PC-9 (cell line): ENCODE measurements at regions not wholly inside any gene's neighbourhood (a gene's known extent, or its start where the extent isn't known, plus 50 kb on each side); places are given as distances from the start of the nearest gene placed in this dataset.

ENCODE experiments used
- BruUV-seq: library from RNA; stranded (reverse); fragments of 400-500 nt; replicated peaks from 2 replicates; lab custom pipeline; 2021; lab: Mats Ljungman, UMichigan
- CTCF ChIA-PET: fragments of 300-600 bp; sonication (Branson Sonifier 250); formaldehyde crosslinking; loops from one replicate; lab custom pipeline; 2022; ENCODE audit warnings: antibody characterized with exemption; lab: Charles Lee
- POLR2A ChIA-PET: fragments of 300-600 bp; sonication (Branson Sonifier 250); formaldehyde crosslinking; loops from one replicate; lab custom pipeline; 2022; ENCODE audit warnings: antibody characterized with exemption; ENCODE audit not compliant: unreplicated experiment; lab: Charles Lee
- DNase-seq, 2 experiments: peaks; one replicate each; pipeline versions ENCODE4 v3.0.0 to v3.0.0-alpha.2; 2015 to 2022; ENCODE audit warnings: mixed read lengths in 1 of 2
- H2AFZ ChIP-seq: fragments of 200-600 bp; sonication (generic); 2 replicates; pipeline ENCODE4 v1.8.1; 2017; ENCODE audit warnings: antibody characterized with exemption
- H3F3A ChIP-seq: fragments of 200-600 bp; sonication (generic); 2 replicates; pipeline ENCODE4 v1.8.1; 2017; ENCODE audit warnings: antibody characterized with exemption, mild to moderate bottlenecking, low read depth; ENCODE audit not compliant: insufficient read depth
- H3K27ac ChIP-seq: fragments of 200-600 bp; sonication (generic); 2 replicates; pipeline ENCODE4 v1.6.1; 2016; ENCODE audit warnings: mixed run types
- H3K27me3 ChIP-seq: fragments of 200-600 bp; sonication (generic); 2 replicates; pipeline ENCODE4 v1.6.1; 2016; ENCODE audit warnings: low read depth, mixed run types; ENCODE audit not compliant: insufficient read depth
- H3K36me3 ChIP-seq: fragments of 200-600 bp; sonication (generic); 2 replicates; pipeline ENCODE4 v1.6.1; 2016; ENCODE audit warnings: low read depth, mixed run types
- H3K4me1 ChIP-seq: fragments of 200-600 bp; sonication (generic); replicated peaks from 2 replicates; pipeline ENCODE4 v1.6.1; 2016; ENCODE audit warnings: mixed run types; ENCODE audit not compliant: insufficient read depth
- H3K4me2 ChIP-seq: fragments of 200-600 bp; sonication (generic); 2 replicates; pipeline ENCODE4 v1.6.1; 2017; ENCODE audit warnings: mixed run types
- H3K4me3 ChIP-seq: fragments of 200-600 bp; sonication (generic); 2 replicates; pipeline ENCODE4 v1.6.1; 2016; ENCODE audit warnings: mixed run types
- H3K79me2 ChIP-seq: fragments of 200-600 bp; sonication (generic); 2 replicates; pipeline ENCODE4 v1.6.1; 2017; ENCODE audit warnings: low read depth, mixed run types
- H3K9me2 ChIP-seq: fragments of 200-600 bp; sonication (generic); 2 replicates; pipeline ENCODE4 v1.8.1; 2017; ENCODE audit warnings: mild to moderate bottlenecking; ENCODE audit not compliant: insufficient read depth
- H3K9me3 ChIP-seq: fragments of 200-600 bp; sonication (generic); 2 replicates; pipeline ENCODE4 v1.8.1; 2016; ENCODE audit warnings: low read depth; ENCODE audit not compliant: insufficient read depth
- H4K20me1 ChIP-seq: fragments of 200-600 bp; sonication (generic); 2 replicates; pipeline ENCODE4 v1.8.1; 2017; ENCODE audit not compliant: insufficient read depth
- CTCF ChIP-seq: fragments of 200-600 bp; sonication (generic); conservative IDR thresholded peaks from 2 replicates; pipeline ENCODE4 v1.6.1; 2017; ENCODE audit warnings: mixed run types, antibody characterized with exemption, mild to moderate bottlenecking, moderate library complexity
- EZH2 ChIP-seq: fragments of 200-600 bp; sonication (generic); IDR thresholded peaks from 2 replicates; pipeline ENCODE4 v1.8.0; 2017; ENCODE audit warnings: antibody characterized with exemption, low read depth
- intact Hi-C: fragments of 100-400 bp; cut with micrococcal nuclease; formaldehyde crosslinking; loops from one replicate; pipeline ENCODE4 v1.10.0; 2022; ENCODE audit not compliant: unreplicated experiment

DNA sequence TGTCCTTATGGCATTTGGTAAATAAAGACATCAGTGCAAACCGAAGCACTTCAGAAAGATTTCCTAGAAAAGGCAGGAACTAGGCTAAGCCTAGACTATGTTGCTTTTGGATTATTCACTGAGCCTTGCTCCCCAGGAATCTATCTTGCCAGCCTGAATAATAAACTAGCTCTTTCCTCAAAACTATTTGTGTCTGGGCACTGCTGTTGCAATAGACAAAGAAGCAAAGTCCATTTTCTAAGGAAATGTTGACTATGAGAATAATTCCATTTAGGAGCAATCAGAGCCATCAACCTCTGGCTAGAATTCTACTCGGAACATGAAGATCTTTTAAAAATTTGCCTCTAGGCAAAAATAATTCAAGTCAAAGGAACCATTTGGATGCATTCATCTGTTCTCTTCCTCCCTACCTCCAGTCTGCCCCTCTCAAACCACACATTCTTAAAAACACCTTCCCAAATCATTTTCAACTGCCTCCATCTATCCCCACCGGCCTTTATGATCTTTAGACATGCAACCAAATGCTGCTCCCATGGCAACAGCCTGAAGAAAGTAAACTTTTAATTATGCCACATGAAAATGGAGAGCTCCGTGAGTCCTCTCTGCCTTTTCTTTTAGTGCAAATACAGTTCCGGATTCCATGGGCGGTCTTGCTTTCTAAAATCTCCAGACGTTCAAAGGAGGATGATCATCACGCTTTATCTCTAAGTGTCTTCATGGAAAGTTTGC, 61.5 kb upstream of the FZD10 start:
- POLR2A ChIA-PET, result no interaction called here
- CTCF ChIA-PET, result no interaction called here
- no peak for TF ChIP-seq EZH2
- no peak for TF ChIP-seq CTCF

GRCh38 chr12:130101370-130101769, 60.9 kb upstream of the FZD10 start:
- Histone ChIP-seq H3K4me3 (no peak overlapping the region), H3F3A (no peaks in the 10 kb centered on the region), H3K79me2 (no peaks in the 10 kb centered on the region), H3K4me1 (no peaks in the 10 kb centered on the region), H3K9me2 (no peaks in the 10 kb centered on the region), H3K9me3 (no peaks in the 10 kb centered on the region), H3K4me2 (no peak overlapping the region), H3K36me3 (no peaks in the 10 kb centered on the region), H3K27ac (no peak overlapping the region), H4K20me1 (no peaks in the 10 kb centered on the region), H2AFZ (no peak overlapping the region), H3K27me3 (peaks cover 55% of the 10 kb centered on the region)
- TF ChIP-seq EZH2, result no peak
- no peak for TF ChIP-seq CTCF
- ChIA-PET POLR2A (no interaction called here), CTCF (no interaction called here)
- BruUV-seq, result no TSS peak
- no peak for DNase-seq
- intact Hi-C loops, result no loop called here

More for the DNA sequence above, 61.5 kb upstream of the FZD10 start:
- no peak overlapping the region for H2AFZ ChIP-seq
- peaks cover 55% of the 10 kb centered on the region for H3K27me3 ChIP-seq
- BruUV-seq, result no TSS peak
- intact Hi-C loops, result no loop called here
- H3K4me1 ChIP-seq, result no peaks in the 10 kb centered on the region
- H3K79me2 ChIP-seq, result no peaks in the 10 kb centered on the region
- H3K27ac ChIP-seq, result no peak overlapping the region
- H3K4me3 ChIP-seq, result no peak overlapping the region
- no peaks in the 10 kb centered on the region for H3F3A ChIP-seq
- no peaks in the 10 kb centered on the region for H4K20me1 ChIP-seq
- no peak overlapping the region for H3K4me2 ChIP-seq
- no peak for DNase-seq
- H3K36me3 ChIP-seq, result no peaks in the 10 kb centered on the region
- no peaks in the 10 kb centered on the region for H3K9me2 ChIP-seq
- no peaks in the 10 kb centered on the region for H3K9me3 ChIP-seq

DNA sequence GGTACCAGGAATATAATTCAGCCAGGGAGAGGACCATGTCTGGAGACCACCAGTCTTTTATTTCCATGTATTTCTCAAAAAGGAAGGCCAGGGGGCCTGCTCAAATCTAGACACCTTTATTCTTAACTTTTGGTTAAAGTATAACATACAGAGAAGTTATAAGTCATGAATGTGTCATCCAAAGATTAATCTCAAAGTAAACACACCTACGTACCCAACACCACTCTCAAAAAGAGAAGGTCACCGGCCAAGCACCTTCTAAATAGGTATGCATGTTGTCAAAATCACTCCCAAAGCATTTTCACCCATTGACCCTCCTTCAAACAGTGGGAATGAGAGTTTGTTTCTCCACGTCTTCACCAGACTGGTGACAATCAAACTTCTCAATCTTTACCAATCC, 60.0 kb upstream of the FZD10 start:
- no peak for TF ChIP-seq CTCF
- no peak overlapping the region for H3K4me3 ChIP-seq
- H3F3A ChIP-seq, result no peaks in the 10 kb centered on the region
- no peaks in the 10 kb centered on the region for H3K79me2 ChIP-seq
- DNase-seq, result no peak
- BruUV-seq, result no TSS peak
- intact Hi-C loops, result no loop called here
- H4K20me1 ChIP-seq, result no peaks in the 10 kb centered on the region
- CTCF ChIA-PET, result no interaction called here
- no peak overlapping the region for H2AFZ ChIP-seq
- no peaks in the 10 kb centered on the region for H3K36me3 ChIP-seq
- no peaks in the 10 kb centered on the region for H3K4me1 ChIP-seq
- H3K27me3 ChIP-seq, result peaks cover 55% of the 10 kb centered on the region
- H3K27ac ChIP-seq, result no peak overlapping the region
- no peak overlapping the region for H3K4me2 ChIP-seq
- H3K9me3 ChIP-seq, result no peaks in the 10 kb centered on the region
- POLR2A ChIA-PET, result no interaction called here
- H3K9me2 ChIP-seq, result no peaks in the 10 kb centered on the region
